ENCODE measurements at regions not wholly inside any gene's neighbourhood (a gene's known extent, or its start where the extent isn't known, plus 50 kb on each side); places are given as distances from the start of the nearest gene placed in this dataset.

- DNase-seq: no peak
Observed at GRCh38 chr14:26395726-26396125, 202.1 kb downstream of the NOVA1 start.

DNA sequence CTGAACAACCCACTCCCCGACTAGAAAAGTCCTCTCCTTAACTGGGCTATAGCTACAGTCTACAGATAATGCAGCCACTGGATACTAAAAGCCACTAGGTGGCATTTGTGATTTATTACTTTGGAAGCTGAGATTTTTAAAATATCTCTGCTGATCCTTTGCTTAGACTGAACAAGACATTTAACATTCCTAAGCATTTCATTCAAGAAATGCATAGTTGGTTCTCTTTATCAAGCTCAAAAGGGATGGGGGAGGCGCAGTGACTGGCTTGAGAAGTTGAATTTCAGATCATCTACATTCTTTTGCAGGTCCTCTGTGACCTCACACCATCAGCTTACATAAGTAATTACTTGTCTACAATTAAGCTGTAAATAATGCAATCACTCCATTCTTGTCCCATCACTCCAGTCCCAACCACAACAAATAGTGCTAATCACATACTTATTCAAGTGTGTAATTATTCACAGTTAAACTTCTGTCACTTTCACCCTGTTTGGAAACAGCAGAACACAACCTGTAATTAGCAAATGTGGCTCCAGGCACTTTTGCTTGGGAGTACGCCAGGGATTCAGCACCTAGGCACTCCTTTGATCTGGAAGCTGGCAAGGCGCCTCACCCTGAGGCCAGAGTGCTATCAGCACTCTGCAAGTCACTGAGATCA lies 203.6 kb downstream of the NOVA1 start:
- peak; percentile 91 for DNase-seq

DNA sequence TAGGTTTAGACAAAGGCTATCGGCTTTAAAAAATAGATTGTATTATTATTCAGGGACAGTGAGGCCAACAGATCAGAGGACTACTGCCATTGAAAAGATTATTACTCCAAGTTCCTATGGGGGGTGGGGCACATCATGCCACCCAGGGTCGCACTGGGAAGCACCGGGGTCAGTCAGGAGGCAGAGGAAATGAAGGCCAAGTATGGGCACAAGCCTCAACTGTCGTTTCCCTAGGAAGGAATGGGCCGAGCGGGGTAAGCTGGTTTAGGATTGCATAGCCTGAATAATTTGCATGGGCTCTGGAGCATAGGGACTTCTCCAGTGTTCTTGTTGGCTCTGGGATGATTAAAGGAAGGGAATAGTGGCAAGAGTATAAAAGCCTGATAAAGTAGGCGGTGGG lies 205.3 kb downstream of the NOVA1 start:
- DNase-seq: no peak

GRCh38 chr14:26389646-26390508 lies 208.0 kb downstream of the NOVA1 start:
- no peak for DNase-seq

- no peak for DNase-seq
Observed at GRCh38 chr14:26385310-26385709, 212.5 kb downstream of the NOVA1 start.

GRCh38 chr14:26382901-26383685 lies 214.7 kb downstream of the NOVA1 start:
- no peak for DNase-seq

DNA sequence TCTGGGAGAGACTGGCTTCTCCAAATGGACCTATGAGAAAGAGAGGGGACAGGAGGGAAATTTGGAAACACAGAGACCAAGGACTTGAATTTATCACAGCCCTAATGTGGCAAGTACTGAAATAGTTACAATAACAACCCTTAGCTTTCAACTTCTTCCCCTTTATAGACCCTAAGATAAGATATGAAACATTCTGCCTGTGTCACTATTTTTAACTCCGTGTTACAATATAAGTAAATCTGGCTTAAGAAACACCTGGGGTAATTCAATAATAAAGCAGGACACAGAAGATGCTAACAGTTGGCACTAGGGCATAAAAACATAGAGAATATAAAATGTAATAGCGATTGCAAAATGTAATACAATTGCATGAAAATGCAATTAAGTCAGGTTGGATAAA lies 216.4 kb downstream of the NOVA1 start:
- no peak for DNase-seq

DNA sequence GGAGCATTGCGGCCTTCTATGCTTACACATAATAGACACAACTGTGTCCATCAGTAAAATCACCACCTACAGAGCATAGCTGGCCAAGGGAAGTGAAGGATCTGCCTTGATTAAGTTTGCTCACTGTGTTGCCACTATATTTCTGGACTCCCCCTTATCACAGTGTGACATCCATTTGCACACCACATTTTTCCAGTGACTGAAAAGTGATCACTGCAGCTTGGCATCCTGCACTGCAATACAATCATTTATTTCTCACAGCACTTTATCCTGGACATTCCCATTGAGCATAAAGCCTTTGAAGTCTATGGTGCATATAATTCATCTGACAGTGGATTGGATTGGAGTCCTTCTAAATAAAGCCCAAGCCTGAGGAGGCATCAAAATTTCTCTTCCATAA lies 217.2 kb downstream of the NOVA1 start:
- no peak for DNase-seq

DNA sequence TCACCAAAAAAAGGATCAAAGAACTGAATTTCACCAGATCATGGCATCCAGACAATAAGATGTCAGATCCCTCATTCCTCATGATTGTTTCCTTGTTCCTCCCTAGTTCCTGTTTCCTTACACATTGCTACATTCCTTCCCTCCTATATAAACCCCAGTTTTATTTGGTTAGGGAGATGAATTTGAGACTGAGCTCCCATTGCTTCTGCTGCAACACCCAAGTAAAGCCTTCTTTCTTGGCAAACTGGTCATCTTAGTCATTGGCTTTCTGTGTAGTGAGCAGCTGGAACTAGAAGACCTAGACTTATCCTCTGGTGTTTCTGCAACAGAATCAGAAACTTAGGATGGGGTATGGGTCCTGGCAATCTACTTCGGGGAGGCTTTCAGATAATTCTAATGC lies 217.9 kb downstream of the NOVA1 start:
- no peak for DNase-seq

DNA sequence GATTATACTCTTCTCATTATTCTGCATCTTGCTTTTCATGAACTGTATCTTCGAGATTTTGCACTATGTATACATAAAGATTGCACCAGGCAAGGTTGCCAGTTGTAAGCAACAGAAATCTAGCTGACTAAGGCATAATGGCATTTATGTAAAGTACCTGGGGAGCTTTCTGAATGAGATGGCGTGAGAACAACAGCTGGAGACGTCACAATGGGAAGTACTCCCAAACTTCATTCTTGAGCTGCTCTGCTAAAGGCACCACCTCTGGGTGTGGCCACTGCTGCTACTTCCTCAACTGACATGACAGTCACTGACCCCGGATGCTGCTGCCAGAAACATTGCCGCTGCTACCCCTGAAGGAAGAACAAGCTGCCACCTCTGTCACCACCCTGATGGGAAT lies 220.7 kb downstream of the NOVA1 start:
- no peak for DNase-seq

DNA sequence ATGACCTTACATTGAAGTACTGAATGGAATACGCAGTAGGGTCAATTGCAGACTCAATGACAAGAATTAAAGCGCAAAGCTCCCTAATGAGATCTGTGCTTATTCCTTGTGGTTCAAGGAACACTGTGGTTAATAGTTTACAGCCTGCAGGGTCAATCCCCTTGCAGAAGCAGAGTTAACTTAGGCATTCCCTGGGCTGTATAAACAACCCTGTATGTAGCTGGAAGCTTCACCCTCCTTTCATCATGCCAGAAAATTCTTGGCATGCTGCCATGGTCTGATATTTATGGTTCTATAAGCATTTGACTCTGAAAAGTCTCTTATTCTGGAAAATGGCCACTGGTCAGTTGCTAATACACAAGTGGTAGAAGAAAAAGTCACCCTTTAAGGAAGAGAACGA lies 227.7 kb downstream of the NOVA1 start:
- DNase-seq: peak; percentile 26

GRCh38 chr14:26363689-26364088 lies 234.1 kb downstream of the NOVA1 start:
- no peak for DNase-seq

GRCh38 chr14:26344596-26344995 lies 253.2 kb downstream of the NOVA1 start:
- DNase-seq: no peak

GRCh38 chr14:26339381-26339780 lies 258.5 kb downstream of the NOVA1 start:
- DNase-seq: no peak

DNA sequence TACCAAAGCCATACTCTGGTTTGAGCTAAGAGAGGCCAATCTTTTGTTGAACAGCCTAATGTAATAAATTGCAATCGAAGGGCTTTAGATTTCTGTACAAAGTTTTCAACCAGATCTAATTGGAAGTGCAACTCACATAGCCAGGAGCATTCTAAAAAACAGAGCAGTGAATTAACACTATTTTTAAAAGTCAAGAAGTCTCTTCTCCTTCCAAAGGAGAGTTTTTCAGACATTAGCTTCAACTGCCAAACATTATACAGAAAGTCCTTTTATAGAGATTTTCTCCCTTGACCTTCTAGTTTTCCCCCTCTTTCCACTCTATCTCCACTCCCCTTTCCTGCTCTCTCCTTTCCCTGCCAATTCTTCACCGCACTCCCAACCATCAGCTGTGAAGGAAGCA lies 259.6 kb downstream of the NOVA1 start:
- no peak for DNase-seq

DNA sequence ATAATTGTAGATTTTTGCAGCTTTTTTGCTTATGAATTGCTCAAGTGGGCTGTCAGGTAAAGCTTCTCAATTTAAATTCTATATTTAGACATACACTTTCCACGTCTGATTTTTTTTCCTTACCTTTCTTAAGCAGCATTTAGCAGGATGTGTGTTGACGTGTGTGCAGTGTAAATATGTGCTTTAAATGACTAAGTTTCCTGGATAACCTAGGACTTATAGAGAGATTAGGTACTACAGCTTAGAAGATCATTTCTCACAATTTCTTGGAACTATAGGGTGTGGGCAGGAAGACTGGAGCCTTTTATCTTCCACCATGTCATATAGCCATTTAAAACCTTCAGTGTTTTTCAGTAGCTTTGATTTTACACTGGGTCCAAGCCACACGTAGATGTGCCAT lies 263.5 kb downstream of the NOVA1 start:
- no peak for DNase-seq

GRCh38 chr14:26332966-26333365 lies 264.9 kb downstream of the NOVA1 start:
- no peak for DNase-seq

DNA sequence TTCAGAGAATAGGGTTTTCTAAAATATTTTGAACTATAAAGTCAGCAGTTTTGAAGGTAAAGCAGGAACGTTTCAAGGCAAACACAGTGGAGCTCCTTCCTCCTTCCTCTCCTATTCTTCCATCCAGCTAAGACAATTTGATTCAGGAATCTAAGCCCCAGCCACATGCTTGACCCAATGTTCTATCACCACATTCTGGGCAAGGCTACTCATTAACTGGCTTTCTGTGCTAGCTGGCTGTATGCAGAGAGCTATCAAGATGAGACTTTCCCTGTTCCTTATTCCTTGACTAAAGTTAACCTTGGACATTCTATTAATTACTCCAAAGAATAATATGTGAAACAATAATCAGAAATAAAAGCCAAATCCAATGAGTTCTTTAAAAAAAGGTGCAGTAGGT lies 266.9 kb downstream of the NOVA1 start:
- no peak for DNase-seq

- no peak for DNase-seq
Observed at GRCh38 chr14:26328791-26329190, 269.0 kb downstream of the NOVA1 start.

DNA sequence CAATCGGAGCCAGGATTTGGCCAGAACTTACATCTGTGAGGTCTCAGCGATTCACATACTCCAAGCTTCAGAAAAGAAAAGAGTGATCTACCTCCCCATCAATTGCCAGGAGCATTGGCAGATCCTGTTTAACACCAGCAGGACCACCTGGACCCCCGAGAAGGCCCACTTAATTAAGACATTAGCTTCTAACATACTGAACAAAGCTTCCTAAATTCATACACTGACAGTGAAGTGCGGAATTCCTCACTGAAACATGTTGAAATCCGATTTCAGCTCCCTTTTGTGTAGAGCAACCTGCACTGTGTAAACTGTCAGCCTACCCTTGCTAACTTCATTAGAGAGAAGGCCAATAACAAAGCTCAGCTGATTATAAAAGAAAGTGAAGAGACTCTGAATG lies 274.0 kb downstream of the NOVA1 start:
- DNase-seq: peak; percentile 82

- DNase-seq: no peak
Observed at GRCh38 chr14:26320886-26321285, 276.9 kb downstream of the NOVA1 start.

GRCh38 chr14:26319139-26319864 lies 278.5 kb downstream of the NOVA1 start:
- DNase-seq: no peak

DNA sequence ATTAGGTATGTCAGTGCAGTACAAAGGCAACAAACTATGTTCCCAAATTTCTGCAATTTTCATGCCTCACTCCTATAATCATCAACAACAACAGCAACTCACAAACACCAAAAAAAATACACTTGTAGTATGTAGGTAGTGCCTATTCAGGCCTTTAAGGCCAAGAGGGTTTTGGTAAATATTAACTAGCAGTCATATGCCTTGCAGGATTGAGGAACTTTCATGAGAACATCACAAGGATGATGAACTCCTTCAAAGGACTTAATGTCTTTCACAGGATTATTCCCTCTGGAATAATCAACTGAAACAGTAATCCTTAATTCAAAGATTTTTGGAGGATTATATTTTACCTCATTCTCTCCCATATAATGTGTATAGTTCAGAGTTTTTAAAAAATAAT lies 293.8 kb downstream of the NOVA1 start:
- no peak for DNase-seq

Measured in NCI-H1105 (cell line).